SHP77 (cell line): ENCODE measurements at regions not wholly inside any gene's neighbourhood (a gene's known extent, or its start where the extent isn't known, plus 50 kb on each side); places are given as distances from the start of the nearest gene placed in this dataset.
"Not testable (repeated sequence)": the region's sequence is repeated elsewhere in the genome, so short reads cannot be mapped to it uniquely, and the experiment has no call there.

Experiments used
- DNase-seq, 2 experiments: peaks; one replicate each; lab custom pipeline; 2025; lab: John Stamatoyannopoulos, UW

DNA sequence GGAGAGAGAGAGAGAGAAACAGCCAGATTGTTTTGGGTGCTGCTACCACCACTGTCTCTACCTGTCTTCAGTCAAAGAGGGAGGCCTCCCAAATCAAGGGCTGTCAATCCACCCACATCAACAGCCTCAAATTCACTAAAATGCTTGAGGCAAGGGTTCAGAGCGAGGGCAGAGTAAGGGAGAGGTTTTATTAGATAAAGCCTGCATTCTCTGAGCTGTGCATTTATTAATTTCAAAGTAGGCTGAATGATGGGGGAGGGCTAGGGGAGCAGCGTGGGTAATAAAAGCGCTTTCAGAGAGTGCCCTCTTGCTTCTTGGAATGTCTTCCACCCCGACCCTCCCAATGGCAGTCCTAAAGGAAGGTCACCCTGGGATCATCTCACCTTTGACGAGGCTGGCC lies 636.5 kb upstream of the TBX3 start:
- no peak for DNase-seq

DNA sequence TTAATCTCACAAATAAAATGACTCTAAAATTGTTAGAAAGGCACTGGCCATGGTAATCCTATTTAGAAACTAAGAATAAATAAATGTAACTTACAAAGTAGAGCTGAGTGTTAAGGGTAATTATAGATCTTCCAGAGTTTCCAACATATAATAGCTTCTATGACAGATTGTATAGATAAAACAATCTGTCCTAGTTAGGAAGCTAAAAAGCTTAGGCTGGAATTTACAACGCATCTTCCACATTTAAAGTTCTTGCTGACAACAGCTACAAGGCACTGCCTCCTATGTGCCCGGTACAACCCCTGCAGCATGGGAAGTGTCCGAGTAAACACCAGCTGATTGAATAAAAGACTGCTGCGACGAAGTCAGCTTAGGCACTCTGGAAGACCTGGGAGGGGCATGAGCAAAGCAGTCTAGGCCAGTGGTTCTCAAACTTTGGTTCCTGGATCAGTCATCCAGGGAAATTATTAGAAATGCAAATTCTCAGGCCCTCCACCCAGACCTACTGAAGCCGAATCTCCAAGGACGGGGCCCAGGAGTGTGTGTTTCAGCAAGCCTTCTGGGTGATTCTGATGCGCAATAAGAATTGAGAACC lies 635.6 kb upstream of the TBX3 start:
- DNase-seq, result peak in 1 of 2 experiments; percentile 22

DNA sequence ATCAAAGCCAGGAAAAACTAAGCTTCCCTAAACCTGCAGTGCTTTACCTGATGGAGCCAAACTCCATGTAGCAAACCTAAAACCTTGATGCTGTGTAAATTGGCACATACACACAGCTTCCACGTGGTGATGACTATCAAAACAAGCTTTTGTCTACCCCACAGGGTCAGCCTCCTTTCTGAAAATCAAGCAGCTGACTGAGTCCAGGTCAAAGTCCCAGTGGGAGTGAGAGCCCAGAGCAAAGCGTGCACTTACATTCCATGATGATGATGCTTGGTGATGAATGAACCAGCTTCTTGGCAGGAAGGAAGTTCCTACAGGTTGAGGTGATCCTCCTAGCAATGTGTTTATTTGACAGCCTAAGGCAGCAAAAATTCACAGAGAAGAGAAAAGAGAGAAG lies 630.0 kb upstream of the TBX3 start:
- no peak for DNase-seq

DNA sequence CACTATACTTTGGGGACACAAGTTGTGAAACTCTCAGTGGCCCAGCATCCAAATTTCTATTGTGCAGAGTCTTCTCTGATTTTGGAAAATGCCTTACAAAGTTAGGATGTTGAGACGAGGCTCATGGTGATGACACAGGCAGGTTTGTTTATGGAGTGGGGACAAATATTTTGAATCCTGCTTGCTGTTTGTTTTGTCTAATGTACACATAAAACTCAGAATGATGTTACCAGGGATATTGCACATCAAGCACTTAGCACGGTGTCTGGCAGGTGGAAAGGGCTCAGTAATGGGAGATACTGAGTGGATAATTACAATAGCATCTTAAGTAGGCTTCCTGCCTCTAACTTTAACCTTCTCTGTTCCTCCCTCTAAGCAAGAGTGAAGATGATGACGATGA lies 628.9 kb upstream of the TBX3 start:
- peak; percentile 38 to 39 for DNase-seq

DNA sequence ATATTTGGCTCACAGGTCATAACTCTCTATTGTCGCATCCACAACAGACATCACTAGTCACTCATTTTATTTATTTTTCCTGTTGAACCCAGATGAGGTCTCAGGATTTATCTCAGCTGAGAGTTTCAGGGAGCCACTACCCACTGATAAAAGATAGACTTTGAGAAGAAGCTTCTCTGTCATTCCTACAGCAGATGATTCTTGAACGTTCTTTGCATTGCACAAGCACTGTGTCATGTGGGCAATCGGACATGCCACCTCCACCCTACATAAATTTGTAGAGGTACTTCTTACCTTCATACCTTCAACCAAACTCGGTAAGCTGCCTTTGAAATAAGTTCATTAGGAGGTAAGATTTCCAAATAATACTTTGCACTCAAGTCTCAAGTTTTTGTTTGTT lies 627.9 kb upstream of the TBX3 start:
- DNase-seq, result no peak

DNA sequence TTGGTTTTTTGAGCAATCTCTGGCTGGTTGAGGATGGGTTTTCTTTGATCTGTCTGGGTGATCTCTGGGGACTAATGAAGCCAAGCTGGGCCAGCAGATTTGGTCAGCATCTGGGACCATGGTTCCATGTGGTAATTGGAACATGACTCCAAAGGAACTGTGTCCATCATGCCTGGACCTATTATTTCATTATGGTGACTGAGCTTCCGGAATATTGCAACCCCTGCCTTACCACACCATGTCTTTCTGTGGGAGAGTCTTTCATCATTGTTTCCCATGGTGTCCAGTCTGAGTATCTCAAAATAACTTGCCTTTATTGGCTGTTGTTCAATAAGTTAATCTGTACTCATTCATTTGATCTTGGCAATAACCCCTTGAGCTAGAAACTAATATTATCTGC lies 624.9 kb upstream of the TBX3 start:
- DNase-seq, result no peak

DNA sequence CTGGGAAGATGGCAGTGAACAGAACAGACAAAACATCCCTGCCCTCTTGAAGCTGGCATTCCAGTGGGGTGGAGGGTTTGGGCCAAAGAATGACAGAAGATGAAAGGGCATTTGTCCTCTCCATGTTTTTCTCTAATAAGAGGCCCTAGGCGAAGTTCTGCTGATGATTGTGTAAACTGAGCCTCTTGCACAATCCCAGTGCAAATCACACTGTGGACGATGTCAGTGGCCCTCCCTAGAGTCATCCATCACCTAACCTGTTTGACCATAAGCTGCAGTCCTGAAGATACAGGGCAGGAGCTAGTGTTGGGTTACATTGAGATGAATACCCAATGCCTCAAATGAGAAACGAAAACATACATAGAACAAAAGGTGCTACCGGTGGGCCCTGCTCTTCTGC lies 622.4 kb upstream of the TBX3 start:
- DNase-seq, result no peak

DNA sequence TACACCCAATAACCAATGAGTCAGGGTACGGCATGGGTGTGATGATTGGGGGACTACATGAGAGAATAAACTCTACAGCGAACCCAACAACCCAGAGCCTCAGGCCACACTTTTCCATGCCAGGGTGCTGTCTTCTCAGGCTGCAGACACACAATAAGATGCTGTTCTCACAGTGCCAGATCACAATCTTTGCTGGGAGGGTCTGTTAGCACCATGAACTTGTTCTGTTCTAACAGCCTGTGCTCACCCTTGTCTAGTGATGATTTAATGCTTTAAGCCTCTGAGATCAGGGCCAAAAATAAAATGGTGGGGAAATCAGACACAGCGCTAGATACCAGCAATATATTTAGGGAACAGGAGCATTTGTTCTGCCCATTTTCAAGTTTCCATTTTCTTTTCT lies 621.9 kb upstream of the TBX3 start:
- no peak for DNase-seq

DNA sequence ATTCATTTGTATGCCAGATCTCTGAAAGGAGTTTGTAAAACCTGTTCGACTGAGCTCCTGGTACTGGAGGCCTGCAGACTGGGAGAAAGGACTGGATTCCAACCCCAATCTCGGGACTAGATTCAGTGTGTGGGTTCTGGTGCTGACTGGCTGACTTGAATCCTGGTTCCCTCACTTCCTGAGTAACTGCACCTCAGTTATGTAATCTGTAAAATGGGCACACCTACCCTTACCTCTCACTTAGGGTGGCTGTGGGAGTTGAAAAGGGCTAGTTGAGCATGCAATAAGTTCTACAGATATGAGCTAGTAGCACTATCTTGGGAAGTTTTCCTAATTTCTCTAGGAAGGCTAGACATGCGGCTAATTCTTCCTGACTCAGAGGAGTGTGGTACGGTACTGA lies 621.3 kb upstream of the TBX3 start:
- DNase-seq, result no peak

DNA sequence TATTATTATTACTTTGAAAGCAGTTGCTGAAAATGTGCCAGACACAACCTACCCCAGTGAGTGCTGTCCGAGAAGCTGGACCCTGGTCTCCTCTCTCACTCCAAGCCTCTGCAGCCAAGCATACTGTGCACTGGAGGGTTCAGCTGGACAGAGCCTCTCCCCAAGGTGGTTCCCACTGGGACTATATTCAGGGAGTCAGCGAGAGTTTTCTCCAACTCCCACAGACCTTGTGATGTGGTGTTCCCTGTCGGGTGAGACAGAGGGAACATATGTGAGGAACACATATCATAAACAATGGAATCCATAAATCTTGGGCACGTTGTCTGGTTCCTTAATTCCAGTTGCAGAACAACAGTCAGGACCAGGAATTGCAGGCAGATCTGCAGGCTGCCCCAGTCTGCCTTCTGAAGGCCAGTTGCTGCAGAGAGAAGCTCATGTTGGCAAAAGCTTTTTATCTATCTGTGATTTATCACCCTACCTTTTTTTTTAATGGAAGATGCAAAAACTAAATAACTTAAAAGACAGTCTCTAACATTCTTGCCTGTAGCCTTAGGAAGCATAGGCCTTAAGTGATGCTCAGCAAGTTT lies 619.8 kb upstream of the TBX3 start:
- DNase-seq, result no peak

DNA sequence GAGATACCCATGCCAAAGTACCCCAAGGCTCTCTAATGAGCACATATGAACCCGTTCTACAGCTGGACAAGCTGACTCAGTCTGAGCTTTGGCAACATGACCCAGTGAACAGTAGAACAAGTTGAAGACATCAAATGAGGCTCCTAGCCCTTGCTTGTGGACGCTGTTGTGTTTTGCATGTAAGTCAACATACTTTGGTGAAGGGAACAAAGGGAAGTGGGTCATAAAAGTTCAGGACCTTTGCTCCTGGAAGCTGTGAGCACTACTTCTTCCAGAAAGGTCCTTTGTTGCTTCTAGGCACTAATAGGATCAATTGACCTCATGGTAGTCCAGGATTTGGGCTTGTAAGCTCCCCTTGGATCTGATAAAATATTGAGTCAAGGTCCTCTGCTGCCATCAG lies 613.5 kb upstream of the TBX3 start:
- no peak for DNase-seq

DNA sequence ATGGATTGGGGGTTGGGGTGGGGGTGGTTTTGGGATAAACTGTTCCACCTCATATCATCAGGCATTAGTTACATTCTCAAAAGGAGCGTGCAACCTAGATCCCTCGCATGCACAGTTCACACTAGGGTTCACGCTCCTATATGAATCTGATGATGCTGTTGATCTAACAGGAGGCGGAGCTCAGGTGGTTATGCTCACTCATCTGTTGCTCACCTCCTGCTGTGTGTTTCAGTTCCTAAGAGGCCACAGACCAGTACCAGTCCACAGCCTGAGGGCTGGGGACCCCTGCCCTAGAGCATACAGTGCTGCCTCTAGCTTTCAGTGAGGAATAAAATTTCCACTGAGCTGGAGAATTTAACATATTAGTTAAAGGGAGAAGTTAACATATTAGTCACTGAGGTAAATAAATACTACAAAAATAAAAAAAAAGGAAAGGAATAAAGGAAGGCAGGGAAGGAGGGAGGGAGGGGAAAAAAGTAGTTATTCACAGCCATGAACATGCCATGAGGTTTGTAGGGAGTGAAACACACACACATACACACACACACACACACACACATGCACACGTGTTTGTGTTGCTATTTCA lies 612.7 kb upstream of the TBX3 start:
- no peak for DNase-seq

DNA sequence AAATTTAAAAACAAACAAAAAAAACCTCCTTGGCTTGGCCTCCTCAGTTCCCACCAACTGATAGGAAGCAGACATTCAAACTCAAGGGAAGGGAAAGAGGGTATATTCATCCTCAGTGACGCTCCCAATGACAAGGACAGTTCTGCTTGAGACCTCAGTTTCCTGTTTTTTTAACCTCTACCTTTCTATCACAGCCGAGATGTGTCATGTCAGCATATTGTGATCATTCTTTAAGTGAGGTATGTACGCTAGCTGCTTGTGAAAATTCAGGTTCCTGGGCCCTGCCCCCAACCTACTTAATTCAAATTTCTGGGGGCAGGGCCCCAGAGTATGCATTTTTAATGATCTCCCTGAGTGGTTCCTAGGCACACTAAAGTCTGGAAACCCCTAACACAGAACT lies 611.9 kb upstream of the TBX3 start:
- DNase-seq, result no peak

DNA sequence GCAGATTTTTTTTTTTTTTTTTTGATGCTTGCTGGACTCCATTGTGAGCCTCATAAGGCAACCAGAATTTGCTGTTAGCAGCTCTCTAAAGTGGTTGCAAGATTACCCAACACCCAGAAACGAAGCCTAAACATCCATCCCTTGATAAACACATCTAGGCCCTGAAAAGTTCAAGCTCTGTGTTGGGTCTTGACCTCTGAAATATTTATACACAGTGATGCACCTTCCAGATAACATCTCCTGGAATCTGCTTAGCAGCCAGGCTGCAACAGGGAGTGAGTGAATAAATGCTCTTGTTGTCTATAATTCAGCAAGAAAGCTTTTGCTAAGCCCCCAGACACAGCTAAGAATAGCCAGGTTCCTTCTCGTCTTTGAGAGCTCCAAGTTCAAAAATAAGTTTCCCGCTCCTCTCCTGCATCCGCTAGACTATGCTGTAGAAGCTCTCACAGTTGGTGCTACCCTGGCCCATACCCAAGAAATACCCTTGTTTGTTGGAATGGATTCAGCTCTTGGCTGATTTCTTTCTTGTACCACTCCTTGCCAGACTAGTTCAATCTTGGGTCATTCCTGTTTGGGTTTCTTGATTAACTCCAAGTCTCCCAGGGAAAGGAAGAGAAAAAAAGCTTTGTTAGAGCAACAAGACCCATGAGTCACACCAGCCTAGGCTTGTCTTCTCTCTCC lies 610.6 kb upstream of the TBX3 start:
- no peak for DNase-seq

DNA sequence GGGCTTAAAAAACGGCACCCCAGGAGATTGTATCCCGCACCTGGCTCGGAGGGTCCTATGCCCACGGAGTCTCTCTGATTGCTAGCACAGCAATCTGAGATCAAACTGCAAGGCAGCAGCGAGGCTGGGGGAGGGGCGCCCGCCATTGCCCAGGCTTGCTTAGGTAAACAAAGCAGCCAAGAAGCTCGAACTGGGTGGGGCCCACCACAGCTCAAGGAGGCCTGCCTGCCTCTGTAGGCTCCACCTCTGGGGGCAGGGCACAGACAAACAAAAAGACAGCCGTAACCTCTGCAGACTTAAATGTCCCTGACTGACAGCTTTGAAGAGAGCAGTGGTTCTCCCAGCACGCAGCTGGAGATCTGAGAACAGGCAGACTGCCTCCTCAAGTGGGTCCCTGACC lies 601.5 kb upstream of the TBX3 start:
- DNase-seq, result not testable (repeated sequence)

DNA sequence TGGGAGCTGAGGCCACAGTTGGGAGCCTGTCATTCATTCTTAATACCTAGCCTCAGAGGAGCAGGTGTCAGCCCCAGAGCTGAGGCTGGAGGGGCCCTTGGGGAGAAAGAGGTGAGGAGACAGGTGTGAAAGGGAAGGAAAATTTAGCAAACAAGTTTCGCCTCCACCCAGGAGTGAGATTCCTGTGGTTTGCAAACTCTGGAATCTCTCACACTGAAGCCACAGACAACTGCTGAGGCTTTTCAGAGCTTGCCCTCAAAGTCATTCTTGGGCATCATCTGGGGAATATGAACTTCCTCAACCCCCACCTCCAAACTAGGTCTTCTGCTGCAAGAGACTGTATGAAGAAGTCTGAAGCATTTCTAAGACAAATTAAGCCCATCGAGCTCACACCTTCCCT lies 589.5 kb upstream of the TBX3 start:
- no peak for DNase-seq

DNA sequence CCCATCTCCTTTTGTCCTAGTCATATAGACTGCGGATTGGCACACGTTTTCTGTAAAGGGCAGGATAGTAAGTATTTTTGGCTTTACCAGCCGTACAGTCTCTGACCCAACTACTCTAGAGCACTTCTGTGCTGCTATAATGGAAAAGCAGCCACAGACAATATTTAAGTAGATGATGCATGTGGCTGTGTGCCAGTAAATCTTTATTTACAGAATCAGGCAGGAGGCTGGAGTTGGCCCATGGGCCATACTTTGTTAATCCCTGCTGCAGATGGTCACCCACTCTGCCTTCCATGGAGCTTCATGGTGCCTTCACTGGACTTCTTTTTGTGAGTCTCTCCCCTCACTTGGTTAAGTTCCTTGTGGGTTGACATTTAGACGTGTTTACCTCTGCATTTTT lies 584.5 kb upstream of the TBX3 start:
- DNase-seq, result peak; percentile 42 to 53

DNA sequence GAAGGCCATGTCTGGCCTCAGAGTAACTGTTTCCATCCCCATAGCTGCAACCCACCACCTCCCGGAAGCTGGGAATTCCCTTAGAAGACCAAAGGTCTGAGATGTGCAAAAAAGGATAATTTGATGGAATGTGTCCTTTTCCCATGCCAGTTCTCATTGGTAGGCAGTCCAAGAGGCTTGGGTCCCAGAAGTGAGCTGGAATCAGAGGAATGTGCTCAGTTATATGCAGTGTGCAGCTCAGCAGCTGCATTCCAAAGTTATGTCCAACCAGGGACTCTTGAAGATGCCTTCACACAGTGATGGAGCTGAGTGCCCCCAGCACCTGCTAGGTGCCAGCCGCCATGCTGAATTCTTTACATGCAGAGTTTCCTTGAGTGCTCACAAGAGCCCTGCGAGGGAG lies 583.9 kb upstream of the TBX3 start:
- DNase-seq, result no peak

DNA sequence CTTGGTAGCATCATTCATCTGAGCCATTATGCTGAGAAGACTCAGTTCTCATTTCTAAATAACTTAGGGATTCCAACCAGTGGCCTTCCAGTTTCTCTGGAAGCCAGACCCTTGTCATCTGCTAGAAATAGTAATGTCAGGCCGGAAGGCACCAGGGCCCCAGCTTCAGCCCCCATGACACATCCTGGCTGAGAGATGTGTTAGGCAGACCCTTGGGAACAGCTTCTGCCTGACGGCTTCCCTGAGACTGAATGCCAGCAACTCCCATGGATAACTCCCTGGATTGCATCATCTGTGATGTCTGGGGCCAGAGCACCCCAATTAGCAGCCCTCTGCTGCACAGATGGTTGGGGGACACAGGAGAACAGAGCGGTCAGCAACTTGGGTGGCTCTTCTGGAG lies 583.5 kb upstream of the TBX3 start:
- DNase-seq, result no peak

DNA sequence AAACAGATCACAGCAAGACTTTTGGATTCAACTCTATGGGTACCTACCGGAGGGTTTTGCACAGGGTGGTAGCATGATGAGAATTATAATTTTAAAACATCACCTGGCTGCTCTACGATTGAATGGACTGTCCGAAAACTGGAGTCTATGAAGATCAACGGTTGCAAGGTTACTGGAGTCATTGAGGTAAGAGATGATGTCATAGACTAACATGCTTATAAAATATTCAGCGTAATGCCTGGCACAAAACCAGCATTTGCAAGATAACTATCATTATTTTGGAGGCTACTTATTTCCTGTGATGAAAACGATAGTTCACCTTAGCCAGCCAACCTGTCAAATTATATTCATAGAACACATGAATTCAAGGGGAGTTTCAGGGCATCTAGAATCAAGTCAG lies 580.6 kb upstream of the TBX3 start:
- DNase-seq, result no peak

DNA sequence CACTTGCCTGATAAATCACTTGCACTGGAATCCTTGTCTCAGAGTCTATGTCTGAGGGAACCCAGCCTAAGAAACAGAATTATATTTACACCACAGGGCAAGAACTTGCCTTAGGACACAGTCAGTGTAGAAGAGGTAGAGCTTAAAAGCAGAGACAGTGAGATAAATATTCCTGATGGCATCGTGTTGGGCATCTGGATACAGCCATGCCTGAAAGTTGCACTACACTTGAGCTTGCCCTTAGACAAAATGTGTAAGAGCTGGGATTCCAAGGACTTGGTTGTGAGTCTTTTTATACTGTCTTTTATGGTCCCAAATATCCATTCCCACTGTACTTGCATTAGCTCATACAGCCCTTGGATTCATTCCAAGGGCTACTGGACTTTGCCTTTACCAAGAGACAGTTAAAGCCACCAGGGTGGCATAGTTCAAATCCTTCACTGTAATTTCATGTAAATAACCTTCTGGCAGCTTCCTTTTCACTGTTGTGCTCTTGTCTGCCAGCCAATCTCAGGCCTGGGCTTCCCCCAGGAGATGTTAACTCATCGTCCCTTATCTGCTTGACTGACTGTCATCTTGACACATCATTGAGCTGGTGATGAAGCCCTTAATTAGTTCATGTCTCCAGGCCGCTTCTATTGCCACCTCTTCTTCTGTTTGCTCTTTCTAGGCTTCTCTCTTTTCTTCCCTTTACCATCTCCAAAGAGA lies 577.9 kb upstream of the TBX3 start:
- no peak for DNase-seq

DNA sequence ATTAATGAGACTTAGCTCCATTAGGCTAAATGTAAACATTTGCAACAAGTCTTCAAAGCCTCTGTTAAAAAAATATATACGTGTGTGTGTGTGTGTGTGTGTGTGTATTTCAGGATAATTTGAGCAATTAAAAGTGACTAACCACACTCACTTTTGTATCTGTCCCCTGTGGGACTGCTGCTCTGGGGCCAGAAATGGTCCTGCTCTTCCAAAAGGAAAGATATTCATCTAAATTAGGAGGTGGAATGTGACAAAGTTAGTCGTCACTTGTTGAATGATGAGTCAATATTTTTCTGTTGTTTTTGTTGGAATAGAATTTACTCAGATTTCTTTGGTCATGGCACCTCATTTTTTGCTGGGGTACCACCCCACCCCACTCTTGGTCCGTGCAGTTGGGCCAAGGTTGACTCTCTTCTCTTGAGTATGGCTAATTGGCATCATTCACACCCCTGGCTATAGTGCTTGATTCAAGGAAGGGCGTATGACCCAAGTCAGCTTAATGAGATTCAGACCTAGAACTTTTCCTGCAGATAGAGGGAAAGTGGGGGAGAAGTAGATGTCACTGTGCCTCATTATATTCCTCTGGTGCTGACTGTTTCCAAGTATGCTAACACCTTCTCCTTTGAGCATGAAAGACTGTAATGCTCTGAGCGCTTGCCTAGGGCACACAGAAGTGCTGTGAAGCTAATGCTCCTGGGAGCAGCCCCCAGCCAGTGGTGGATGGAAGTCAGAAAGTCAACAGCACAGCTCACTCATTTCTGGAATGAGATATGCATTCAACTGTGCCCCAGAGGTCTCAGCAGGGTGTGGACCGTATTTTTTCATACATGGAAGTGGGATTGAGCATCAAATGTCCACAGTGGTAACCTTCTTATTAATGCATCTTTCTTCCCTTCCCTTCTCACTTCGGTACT lies 577.0 kb upstream of the TBX3 start:
- no peak for DNase-seq
